T47D (cell line): ENCODE measurements at regions not wholly inside any gene's neighbourhood (a gene's known extent, or its start where the extent isn't known, plus 50 kb on each side); places are given as distances from the start of the nearest gene placed in this dataset.

ENCODE experiments used
- DNase-seq, 2 experiments: peaks; one replicate each; pipeline versions ENCODE4 v3.0.0 to v3.0.0-alpha.2; 2011 to 2012; ENCODE audit warnings: low read depth in 1 of 2, low spot score in 1 of 2
- JUND ChIP-seq: IDR thresholded peaks from 2 replicates; pipeline ENCODE4 v1.6.1; 2012; ENCODE audit warnings: low read depth
- in situ Hi-C: cut with HindIII; loops from 2 replicates; pipeline ENCODE4 v1.10.0; 2016; ENCODE audit warnings: low sequenced_read_pairs, low pct_unique_long_range_greater_than_20kb

GRCh38 chr2:128748835-128749605 lies 430.4 kb upstream of the HS6ST1 start:
- TF ChIP-seq JUND, result no peak
- in situ Hi-C loops, result no loop called here

GRCh38 chr2:128750328-128751165 lies 431.9 kb upstream of the HS6ST1 start:
- no peak for DNase-seq
- TF ChIP-seq JUND, result no peak
- in situ Hi-C loops, result no loop called here

More at GRCh38 chr2:128748835-128749605, 430.4 kb upstream of the HS6ST1 start:
- DNase-seq, result no peak

- in situ Hi-C loops, result no loop called here
- DNase-seq, result no peak
- TF ChIP-seq JUND, result no peak
Measured at GRCh38 chr2:128751746-128752145, 433.1 kb upstream of the HS6ST1 start.

- no peak for DNase-seq
- TF ChIP-seq JUND, result no peak
- in situ Hi-C loops, result no loop called here
Measured at GRCh38 chr2:128752691-128753263, 434.1 kb upstream of the HS6ST1 start.

- TF ChIP-seq JUND, result no peak
- in situ Hi-C loops, result no loop called here
- DNase-seq, result no peak
Measured at GRCh38 chr2:128753321-128753720, 434.7 kb upstream of the HS6ST1 start.

GRCh38 chr2:128753800-128754199 lies 435.1 kb upstream of the HS6ST1 start:
- in situ Hi-C loops, result no loop called here
- TF ChIP-seq JUND, result no peak
- no peak for DNase-seq

- in situ Hi-C loops, result no loop called here
- TF ChIP-seq JUND, result no peak
- no peak for DNase-seq
Measured at GRCh38 chr2:128754246-128754724, 435.6 kb upstream of the HS6ST1 start.

GRCh38 chr2:128755695-128756364 lies 437.2 kb upstream of the HS6ST1 start:
- in situ Hi-C loops, result no loop called here
- DNase-seq, result no peak
- no peak for TF ChIP-seq JUND

GRCh38 chr2:128756365-128756717 lies 437.7 kb upstream of the HS6ST1 start:
- in situ Hi-C loops, result no loop called here
- DNase-seq, result no peak

GRCh38 chr2:128765811-128766210 lies 447.1 kb upstream of the HS6ST1 start:
- DNase-seq, result no peak
- in situ Hi-C loops, result no loop called here
- TF ChIP-seq JUND, result no peak

More at GRCh38 chr2:128756365-128756717, 437.7 kb upstream of the HS6ST1 start:
- TF ChIP-seq JUND, result no peak

- in situ Hi-C loops, result no loop called here
- no peak for TF ChIP-seq JUND
- DNase-seq, result no peak
Measured at GRCh38 chr2:128768041-128768440, 449.4 kb upstream of the HS6ST1 start.

- in situ Hi-C loops, result no loop called here
- no peak for DNase-seq
- TF ChIP-seq JUND, result no peak
Measured at GRCh38 chr2:128769457-128770142, 450.9 kb upstream of the HS6ST1 start.
